ENCODE measurements at regions not wholly inside any gene's neighbourhood (a gene's known extent, or its start where the extent isn't known, plus 50 kb on each side); places are given as distances from the start of the nearest gene placed in this dataset.

DNA sequence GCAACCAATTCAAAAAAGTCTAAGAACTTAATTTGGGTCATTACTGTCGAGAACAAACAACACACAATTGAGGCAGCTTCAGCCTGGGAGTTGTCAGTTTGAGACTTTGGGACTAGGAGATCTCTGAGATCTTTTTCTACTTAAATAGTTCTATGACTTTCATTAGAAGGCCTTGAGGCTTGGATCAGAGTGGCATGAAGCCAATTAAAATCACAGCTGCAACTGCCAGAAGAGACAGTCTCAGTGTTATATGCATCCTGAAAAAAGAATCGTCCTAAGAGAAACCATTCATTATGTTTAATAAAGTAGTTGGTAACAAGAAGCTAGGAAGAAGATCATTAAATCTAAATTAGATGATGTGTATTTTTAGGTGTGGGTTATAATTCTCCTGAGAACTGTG lies 170.8 kb upstream of the RASSF8 start:
- Histone ChIP-seq H2AFZ (ENCODE audit: low read length) (no peak overlapping the region), H3K9me3 (ENCODE audit: low read length) (no peaks in the 10 kb centered on the region), H3K9me2 (replicated peaks; ENCODE audit: low read length) (no peaks in the 10 kb centered on the region), H4K20me1 (ENCODE audit: low read length) (no peaks in the 10 kb centered on the region), H3K27me3 (ENCODE audit: low read length) (no peaks in the 10 kb centered on the region), H3K27ac (ENCODE audit: low read length) (no peak overlapping the region), H3K79me2 (ENCODE audit: low read length) (no peaks in the 10 kb centered on the region), H3K36me3 (ENCODE audit: low read depth, low read length) (no peaks in the 10 kb centered on the region), H3F3A (ENCODE audit: low read length, unreplicated experiment) (no peaks in the 10 kb centered on the region), H3K4me1 (ENCODE audit: insufficient read depth, low read length) (peaks cover 19% of the 10 kb centered on the region), H3K9ac (ENCODE audit: low read length) (no peak overlapping the region), H3K4me3 (ENCODE audit: low read length) (no peak overlapping the region), H3K4me2 (ENCODE audit: low read length) (no peak overlapping the region)
- TF ChIP-seq, protein P1, sequence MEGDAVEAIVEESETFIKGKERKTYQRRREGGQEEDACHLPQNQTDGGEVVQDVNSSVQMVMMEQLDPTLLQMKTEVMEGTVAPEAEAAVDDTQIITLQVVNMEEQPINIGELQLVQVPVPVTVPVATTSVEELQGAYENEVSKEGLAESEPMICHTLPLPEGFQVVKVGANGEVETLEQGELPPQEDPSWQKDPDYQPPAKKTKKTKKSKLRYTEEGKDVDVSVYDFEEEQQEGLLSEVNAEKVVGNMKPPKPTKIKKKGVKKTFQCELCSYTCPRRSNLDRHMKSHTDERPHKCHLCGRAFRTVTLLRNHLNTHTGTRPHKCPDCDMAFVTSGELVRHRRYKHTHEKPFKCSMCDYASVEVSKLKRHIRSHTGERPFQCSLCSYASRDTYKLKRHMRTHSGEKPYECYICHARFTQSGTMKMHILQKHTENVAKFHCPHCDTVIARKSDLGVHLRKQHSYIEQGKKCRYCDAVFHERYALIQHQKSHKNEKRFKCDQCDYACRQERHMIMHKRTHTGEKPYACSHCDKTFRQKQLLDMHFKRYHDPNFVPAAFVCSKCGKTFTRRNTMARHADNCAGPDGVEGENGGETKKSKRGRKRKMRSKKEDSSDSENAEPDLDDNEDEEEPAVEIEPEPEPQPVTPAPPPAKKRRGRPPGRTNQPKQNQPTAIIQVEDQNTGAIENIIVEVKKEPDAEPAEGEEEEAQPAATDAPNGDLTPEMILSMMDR (conservative IDR thresholded peaks at IDR 0.05; ENCODE audit: low read depth, low read length) = no peak
- no peak for TF ChIP-seq EZH2 (IDR thresholded peaks at IDR 0.05; ENCODE audit: low read length, unreplicated experiment)
- no peak for TF ChIP-seq EZH2phosphoT487 (IDR thresholded peaks at IDR 0.05; ENCODE audit: borderline replicate concordance, low read length)
- ChIA-PET CTCF (no interaction called here), POLR2A (ENCODE audit: unreplicated experiment) (no interaction called here)
- BruUV-seq (replicated peaks) = no TSS peak
- DNase-seq (no peak), ATAC-seq (no peak)
- intact Hi-C loops (cut with micrococcal nuclease) = no loop called here

DNA sequence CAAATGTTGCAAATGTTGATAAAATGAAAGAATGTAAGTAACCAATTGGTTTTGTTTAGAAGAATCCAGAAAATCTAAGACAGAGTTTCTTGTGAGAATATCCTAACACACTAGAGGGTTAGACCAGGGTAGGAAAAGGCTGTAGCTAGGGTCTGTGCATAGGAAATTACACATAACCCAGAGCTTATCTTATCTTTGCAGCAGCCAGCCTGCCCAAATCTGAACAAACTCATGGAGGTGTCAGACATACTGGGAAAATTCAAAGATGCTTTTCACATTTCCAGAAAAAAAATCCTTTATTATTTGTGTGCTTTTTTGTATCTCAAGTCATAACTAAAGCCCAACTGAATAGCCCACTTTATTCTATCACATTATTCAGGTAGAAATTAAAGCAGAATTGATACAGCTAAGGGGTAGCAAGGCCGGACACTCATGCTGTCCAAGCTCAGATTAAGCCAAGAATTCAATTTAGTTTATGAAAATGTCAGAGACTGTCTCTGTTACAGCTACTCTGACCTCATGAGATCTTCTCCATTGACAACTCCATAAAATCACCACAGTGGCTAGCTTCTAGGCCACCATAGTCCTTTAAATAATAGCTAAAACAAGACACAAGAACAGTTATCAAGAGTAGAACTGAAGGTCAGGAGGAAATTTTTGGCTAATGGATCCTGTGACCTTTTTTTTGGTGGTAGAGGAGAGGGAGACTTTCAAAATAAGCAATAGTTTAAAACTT lies 169.6 kb upstream of the RASSF8 start:
- ChIA-PET POLR2A (ENCODE audit: unreplicated experiment) (no interaction called here), CTCF (no interaction called here)
- Histone ChIP-seq H3K4me3 (ENCODE audit: low read length) (no peak overlapping the region), H4K20me1 (ENCODE audit: low read length) (no peaks in the 10 kb centered on the region), H2AFZ (ENCODE audit: low read length) (no peak overlapping the region), H3F3A (ENCODE audit: low read length, unreplicated experiment) (no peaks in the 10 kb centered on the region), H3K4me1 (ENCODE audit: insufficient read depth, low read length) (peaks cover 20% of the 10 kb centered on the region), H3K9me2 (replicated peaks; ENCODE audit: low read length) (no peaks in the 10 kb centered on the region), H3K9me3 (ENCODE audit: low read length) (no peaks in the 10 kb centered on the region), H3K4me2 (ENCODE audit: low read length) (no peak overlapping the region), H3K79me2 (ENCODE audit: low read length) (no peaks in the 10 kb centered on the region), H3K27me3 (ENCODE audit: low read length) (no peaks in the 10 kb centered on the region), H3K9ac (ENCODE audit: low read length) (no peak overlapping the region), H3K27ac (ENCODE audit: low read length) (no peak overlapping the region), H3K36me3 (ENCODE audit: low read depth, low read length) (no peaks in the 10 kb centered on the region)
- intact Hi-C loops (cut with micrococcal nuclease) = no loop called here
- TF ChIP-seq, protein P1 (conservative IDR thresholded peaks at IDR 0.05; ENCODE audit: low read depth, low read length) = no peak
- TF ChIP-seq EZH2 (IDR thresholded peaks at IDR 0.05; ENCODE audit: low read length, unreplicated experiment) (no peak), EZH2phosphoT487 (IDR thresholded peaks at IDR 0.05; ENCODE audit: borderline replicate concordance, low read length) (no peak)
- no peak for DNase-seq
- ATAC-seq = no peak
- no TSS peak for BruUV-seq (replicated peaks)

DNA sequence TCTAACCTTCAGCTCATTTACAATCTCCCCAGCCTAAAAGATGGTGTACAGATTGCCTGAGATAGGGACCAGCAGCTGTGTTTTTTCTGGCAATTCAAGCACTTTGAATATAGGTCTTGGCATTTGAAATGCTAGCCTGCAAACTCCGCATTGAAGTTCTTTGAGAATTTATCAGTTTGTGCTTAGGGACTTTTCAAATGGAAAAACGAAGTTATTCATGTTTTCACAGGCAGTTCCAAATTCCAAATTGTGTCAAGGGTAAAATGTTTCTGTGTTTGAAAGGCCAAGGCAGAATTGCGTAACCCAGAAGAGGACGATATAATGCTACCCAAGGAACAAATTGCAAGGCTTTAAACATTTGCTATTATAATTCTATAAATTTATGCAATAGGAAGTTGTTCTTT lies 168.9 kb upstream of the RASSF8 start:
- intact Hi-C loops (cut with micrococcal nuclease) = no loop called here

More for the DNA sequence above, 168.9 kb upstream of the RASSF8 start:
- Histone ChIP-seq H3K36me3 (ENCODE audit: low read depth, low read length) (no peaks in the 10 kb centered on the region), H3K4me2 (ENCODE audit: low read length) (no peak overlapping the region), H3K27ac (ENCODE audit: low read length) (no peak overlapping the region), H4K20me1 (ENCODE audit: low read length) (no peaks in the 10 kb centered on the region), H3K79me2 (ENCODE audit: low read length) (no peaks in the 10 kb centered on the region), H2AFZ (ENCODE audit: low read length) (no peak overlapping the region), H3K9me3 (ENCODE audit: low read length) (no peaks in the 10 kb centered on the region), H3K4me1 (ENCODE audit: insufficient read depth, low read length) (peaks cover 27% of the 10 kb centered on the region), H3K27me3 (ENCODE audit: low read length) (no peaks in the 10 kb centered on the region), H3K9ac (ENCODE audit: low read length) (no peak overlapping the region), H3K4me3 (ENCODE audit: low read length) (no peak overlapping the region), H3F3A (ENCODE audit: low read length, unreplicated experiment) (no peaks in the 10 kb centered on the region), H3K9me2 (replicated peaks; ENCODE audit: low read length) (no peaks in the 10 kb centered on the region)
- BruUV-seq (replicated peaks) = no TSS peak
- TF ChIP-seq, protein P1 (conservative IDR thresholded peaks at IDR 0.05; ENCODE audit: low read depth, low read length) = no peak
- no peak for TF ChIP-seq EZH2phosphoT487 (IDR thresholded peaks at IDR 0.05; ENCODE audit: borderline replicate concordance, low read length)
- TF ChIP-seq EZH2 (IDR thresholded peaks at IDR 0.05; ENCODE audit: low read length, unreplicated experiment) = no peak
- ChIA-PET POLR2A (ENCODE audit: unreplicated experiment) (no interaction called here), CTCF (no interaction called here)
- no peak for ATAC-seq
- DNase-seq = no peak
